Skeletal muscle cell (primary cell): ENCODE measurements at regions not wholly inside any gene's neighbourhood (a gene's known extent, or its start where the extent isn't known, plus 50 kb on each side); places are given as distances from the start of the nearest gene placed in this dataset.
"Not testable (repeated sequence)": the region's sequence is repeated elsewhere in the genome, so short reads cannot be mapped to it uniquely, and the experiment has no call there.

Experiments
- DNase-seq: peaks from one replicate; pipeline ENCODE4 v3.0.0-alpha.2; 2010; ENCODE audit warnings: low read depth
- H3K4me3 ChIP-seq: 2 replicates; pipeline ENCODE4 v1.5.1; 2011; ENCODE audit warnings: low read depth, mild to moderate bottlenecking, control low read depth, low read length, moderate library complexity

DNA sequence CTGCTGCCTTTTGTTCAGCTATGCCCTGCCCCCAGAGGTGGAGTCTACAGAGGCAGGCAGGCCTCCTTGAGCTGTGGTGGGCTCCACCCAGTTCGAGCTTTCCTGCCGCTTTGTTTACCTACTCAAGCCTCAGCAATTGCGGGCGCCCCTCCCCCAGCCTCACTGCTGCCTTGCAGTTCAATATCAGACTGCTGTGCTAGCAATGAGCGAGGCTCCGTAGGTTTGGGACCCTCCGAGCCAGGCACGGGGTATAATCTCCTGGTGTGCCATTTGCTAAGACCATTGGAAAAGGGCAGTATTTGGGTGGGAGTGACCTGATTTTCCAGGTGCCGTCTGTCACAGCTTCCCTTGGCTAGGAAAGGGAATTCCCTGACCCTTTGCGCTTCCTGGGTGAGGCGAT, 51.9 kb downstream of the DIPK2A start:
- not testable (repeated sequence) for DNase-seq, H3K4me3 ChIP-seq

DNA sequence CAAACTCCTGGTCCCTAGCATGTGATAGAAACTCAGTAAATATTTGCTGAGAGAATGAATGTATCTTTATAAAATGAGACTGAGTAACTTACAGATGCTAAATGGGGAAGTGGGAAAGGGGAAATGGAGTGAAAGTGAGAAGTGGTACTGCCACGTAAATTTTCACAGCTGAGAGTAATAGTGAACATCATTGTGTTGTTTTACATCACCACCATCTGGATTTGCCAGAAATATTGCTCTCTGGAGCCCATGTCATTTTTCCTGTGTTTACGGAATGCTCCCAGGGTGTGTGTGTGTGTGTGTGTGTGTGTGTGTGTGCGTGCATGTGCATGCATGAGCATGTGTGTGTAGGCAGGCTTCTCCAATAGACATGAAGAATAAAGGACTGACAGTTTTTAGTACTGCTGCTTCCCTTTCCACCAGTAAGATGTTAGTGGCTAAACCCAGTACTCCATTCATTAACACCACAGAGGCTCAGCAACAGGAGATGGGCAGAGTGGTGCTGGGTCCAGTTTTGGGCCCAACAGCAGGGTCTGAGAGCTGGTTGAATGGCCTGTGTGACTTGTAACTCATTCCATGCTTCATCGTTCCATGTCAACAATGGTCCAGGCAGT, 57.3 kb downstream of the DIPK2A start:
- DNase-seq = no peak
- no peak overlapping the region for H3K4me3 ChIP-seq

DNA sequence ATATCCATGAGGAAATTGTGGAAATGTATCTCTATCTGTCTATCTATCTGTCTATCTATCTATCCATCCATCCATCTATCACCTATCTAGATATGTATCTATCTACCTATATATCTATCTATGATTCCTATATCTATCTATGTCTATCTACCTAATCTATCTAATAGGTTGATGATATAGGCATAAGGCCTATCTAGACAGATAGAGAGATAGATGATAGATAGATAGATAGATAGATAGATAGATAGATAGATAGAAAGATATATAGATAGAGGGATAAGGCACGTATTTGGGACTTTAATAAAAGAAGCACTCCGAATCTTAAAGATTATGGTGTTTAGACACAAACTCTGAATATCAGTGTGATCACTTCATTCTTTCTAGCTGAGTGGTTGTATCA, 58.1 kb downstream of the DIPK2A start:
- no peak overlapping the region for H3K4me3 ChIP-seq
- no peak for DNase-seq

DNA sequence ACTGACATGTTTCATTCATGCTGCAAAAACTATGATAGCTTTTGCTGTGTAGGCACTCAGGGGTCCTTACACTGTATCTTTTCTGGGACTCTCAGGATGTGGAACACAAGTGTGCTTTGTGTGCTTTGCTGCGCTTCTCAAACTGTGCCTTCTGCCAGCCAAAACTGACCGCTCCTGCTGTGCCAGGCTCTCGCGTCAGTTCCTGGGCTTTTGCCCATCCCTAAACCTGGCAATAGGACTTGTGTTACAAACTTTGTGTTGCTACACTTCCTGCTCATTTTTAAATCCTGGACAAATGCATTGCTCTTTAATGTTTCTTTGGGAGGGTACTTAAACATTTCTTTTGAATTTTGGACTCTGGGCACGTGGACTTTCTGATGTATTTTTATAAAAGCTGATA, 60.3 kb downstream of the DIPK2A start:
- no peak for DNase-seq
- H3K4me3 ChIP-seq = no peak overlapping the region

DNA sequence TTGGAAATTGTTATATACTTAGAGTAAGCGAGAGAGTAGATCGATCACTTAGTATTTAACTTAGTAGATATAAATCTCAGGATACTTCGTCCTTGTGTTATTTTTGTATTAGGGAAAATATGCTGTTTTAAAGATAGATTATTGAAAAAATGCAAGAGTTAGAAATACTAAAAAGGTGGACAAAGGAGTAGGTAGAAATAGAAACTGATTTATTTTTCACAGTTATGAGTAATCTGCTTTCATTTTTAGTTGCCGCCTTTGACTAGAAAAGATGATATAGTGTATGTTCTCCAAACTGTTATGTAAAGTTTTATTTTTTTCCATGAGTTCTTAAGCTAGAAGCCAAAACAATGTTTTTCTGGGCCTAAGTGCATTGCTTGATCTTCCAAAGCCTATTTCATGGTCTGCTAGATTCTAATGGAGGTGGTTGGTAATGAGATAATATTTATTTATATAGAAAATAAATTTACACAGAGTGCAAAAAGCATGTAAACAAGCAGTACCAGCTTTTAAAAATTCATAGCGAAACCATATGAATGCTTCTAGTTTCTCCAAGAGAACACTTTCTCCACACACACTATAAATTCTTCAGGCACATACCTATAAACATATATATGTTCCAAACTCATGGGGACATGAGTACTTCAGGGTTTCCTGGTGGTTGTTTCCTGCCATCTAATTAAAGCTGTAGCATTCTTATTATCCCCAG, 61.1 kb downstream of the DIPK2A start:
- H3K4me3 ChIP-seq = no peak overlapping the region
- no peak for DNase-seq

DNA sequence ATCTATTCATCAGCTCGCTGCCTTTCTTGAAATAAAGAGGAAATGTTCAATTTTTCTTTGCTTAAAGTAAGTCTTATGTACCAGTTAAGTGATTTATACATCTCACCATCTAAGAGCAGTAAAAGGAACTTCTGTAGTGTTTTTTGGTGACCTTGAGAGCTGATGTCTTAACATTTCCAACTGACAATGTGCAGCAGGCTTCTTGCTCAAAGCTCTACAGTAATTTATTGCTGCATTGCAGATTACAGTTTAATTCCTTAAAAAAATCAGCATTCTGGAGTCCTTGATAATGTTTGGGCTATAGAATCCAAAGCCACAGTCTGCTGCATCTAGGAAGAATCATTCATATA, 61.6 kb downstream of the DIPK2A start:
- no peak overlapping the region for H3K4me3 ChIP-seq
- DNase-seq = no peak

DNA sequence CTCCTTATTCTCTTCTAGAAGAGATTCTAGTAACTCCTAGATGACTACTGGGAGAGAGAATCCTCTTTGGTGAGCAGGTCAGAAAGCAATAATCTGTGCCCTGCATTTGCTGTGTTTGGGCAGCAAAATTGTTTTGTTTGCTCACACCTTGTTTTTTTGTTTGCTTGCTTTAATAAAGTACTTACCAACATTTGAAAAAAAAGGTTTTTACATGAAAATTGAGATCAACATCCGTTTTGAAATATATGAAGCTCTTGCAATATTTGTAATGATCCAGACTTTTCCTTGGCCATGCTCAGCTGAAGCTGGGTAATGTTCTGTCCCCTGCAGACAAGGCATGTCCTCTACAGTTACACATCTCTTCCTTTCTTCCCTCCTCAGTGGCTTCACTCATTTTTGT, 62.2 kb downstream of the DIPK2A start:
- no peak for DNase-seq
- no peak overlapping the region for H3K4me3 ChIP-seq

DNA sequence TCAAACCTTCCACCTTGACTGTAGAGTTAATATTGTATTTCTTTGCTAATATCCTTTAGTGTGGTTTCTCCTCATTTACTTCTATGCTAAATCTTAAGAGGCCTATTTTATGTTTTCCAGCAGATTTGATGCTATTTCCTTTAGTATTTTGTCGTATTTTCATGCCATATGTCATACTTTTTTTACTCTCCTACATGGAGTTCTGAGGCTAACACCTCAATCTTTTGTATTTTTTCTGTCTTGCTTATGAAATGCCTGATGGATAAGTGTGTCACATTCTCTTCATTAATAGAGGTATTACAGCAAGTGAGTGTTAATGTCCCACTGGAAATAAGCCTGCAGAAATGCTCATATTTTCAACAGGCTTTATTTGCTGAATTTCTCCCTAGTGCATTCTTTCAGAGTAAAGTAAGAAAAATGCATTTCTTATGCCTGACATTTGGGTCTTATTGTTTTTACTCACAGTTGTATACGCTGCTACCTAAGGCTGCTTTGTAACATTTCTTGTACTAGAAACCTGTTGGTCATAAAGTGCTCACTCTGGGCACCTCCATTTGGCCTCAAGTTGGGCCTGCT, 63.2 kb downstream of the DIPK2A start:
- DNase-seq = no peak
- H3K4me3 ChIP-seq = no peak overlapping the region

DNA sequence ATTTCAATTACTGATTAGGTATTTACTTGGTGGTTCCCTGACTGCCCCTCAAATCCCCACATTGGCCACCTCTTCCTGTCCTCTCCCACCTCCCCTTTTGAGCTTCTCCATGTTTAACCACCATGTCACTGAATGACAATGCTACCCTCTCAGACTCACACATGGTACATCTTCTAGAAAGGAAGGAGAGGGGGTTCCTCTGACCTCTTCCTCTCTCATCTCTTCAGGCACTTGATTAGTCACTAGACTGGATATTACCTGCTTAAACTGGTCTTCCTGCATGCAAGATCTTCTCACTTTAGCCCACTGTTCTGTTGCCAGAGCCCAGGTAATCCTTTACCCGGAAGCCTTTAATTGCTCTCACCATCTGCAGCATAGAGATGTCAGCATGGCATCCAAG, 64.9 kb downstream of the DIPK2A start:
- DNase-seq = no peak
- no peak overlapping the region for H3K4me3 ChIP-seq

DNA sequence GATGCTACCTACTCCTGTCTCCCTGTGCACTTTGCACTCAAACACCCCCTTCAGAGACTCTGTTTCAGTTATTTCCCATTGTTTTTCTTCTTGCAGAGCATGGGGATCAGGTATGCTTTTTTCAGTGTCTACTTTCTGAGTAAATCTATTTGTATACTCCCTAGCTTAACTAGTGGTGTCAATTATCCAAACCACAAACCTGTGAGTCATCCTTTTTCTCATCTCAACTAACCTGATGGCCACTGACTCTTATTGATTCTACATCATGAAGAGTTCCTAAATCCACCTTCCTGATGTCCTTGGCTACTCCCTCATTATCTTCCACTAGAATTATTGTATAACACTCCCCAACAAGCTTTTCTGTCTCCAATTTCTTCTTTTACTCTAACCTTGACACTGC, 68.0 kb downstream of the DIPK2A start:
- DNase-seq = no peak

DNA sequence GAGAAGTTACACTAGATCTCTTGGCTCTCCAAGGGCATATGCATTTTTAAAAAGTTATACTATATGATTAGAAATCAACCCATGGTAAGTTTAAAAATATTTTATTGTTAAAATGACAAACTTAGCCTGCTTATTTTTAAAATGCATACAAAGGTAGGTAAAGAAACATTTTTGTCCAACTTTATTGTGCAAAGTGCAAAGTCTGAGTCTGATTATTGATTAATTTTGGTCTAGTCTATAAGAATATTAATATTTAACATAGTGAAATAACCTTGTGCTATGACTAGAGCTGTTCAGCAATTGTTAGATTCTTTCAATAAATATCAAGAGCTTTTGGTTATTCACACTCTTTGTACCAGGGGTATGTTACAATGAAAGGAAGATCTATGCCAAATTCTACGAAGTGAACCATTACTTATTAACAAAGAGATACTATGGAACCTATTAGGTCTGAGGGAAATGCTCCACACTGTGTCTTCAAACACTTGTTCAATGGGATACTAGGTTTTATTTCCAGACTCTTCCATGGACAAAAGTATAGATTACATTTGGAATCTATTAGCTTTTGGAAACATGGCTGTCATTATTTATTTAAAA, 70.4 kb downstream of the DIPK2A start:
- no peak for DNase-seq
- no peak overlapping the region for H3K4me3 ChIP-seq

More for the DNA sequence above, 68.0 kb downstream of the DIPK2A start:
- no peak overlapping the region for H3K4me3 ChIP-seq

DNA sequence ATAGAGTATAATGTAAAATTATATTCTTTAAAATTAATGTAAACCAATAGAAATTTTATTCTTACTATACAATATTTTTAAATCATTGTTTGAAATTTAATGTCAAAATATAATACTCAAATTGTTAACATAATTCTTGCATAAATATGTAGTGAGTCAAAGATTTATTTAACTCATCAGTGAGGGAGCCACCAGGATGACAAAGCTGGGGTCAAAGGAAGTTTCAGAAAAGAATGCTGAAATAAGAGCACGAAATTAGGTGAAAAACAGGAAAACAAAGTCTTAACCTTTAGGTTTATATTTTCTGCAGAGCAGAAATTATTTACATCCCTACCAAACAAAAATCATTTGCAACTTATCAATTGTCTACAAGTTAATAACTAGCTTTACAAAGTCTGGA, 74.1 kb downstream of the DIPK2A start:
- DNase-seq = no peak

DNA sequence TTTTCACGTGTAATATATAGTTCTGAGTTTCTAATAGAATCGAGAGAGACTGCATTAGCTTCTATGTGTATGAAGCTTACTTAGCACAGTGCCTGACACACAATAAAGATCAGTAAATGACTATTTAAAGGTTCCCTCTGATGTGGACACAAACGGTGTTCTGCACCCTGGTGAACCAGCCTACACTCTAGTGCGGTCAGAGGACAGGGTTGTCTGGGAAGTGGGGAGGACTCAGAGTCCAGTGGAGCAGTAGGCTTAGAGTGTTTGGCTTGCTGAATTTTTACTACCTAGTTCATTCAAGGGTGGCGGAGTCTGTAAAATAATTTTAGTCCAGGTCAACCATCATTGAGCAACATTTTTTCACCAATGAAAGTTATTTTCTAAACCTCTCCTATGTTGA, 77.8 kb downstream of the DIPK2A start:
- H3K4me3 ChIP-seq = no peak overlapping the region

More for the DNA sequence above, 74.1 kb downstream of the DIPK2A start:
- no peak overlapping the region for H3K4me3 ChIP-seq

DNA sequence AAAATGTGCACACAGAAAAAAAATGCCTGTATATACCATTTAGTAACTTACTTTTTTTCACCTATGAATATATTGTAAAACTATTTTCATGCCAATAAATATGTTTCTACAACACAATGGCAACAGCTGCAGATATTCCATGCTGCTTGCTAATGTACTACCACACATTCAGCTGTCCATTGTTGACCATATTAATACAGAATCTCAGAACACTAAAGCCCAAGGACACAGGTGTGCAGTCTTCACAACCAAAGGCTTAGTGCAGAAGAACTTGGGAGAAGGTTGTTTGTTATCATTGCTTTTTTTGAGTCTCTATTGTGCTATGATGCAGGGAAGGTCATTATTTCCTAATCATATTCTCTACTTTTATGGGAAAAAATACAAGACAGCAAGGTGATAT, 79.6 kb downstream of the DIPK2A start:
- H3K4me3 ChIP-seq = no peak overlapping the region
- peak; percentile 52 for DNase-seq

More for the DNA sequence above, 77.8 kb downstream of the DIPK2A start:
- DNase-seq = no peak

DNA sequence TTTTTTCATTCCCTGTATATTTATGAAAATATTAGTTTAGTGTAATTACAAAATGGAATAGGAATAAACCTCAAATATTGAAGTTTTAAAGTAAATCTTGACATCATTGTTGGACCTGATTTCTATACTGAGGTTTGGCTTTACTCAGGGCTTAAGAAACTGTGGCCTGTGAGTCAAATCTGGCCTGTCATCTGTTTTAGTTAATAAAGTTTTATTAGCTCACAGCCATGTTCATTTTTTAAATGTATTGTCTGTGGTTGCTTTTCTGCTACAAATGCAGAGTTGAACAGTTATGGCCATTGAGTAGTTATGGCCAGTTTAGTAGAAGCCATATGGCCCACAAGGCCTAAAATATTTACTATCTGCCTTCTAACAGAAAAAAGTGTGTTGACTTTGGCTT, 80.7 kb downstream of the DIPK2A start:
- DNase-seq = no peak
- no peak overlapping the region for H3K4me3 ChIP-seq

DNA sequence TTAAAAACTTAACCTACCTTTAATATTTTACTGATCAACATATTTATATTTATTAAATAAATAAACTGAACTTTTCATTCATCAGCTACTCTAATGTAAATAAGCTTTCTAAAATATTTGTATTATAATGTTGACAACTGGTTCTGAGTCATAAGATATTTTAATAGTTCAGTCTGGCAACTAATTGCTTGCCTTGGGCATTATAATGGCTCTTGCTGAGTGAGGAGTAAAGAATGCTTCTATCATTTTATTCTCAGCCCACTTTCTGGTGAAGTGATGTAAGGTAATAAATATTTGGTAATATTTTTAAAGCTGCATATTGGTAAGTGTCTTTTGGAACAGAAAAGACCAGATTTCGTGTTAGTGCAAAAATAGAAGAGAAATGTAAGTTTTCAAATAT, 81.5 kb downstream of the DIPK2A start:
- no peak overlapping the region for H3K4me3 ChIP-seq
- DNase-seq = no peak

DNA sequence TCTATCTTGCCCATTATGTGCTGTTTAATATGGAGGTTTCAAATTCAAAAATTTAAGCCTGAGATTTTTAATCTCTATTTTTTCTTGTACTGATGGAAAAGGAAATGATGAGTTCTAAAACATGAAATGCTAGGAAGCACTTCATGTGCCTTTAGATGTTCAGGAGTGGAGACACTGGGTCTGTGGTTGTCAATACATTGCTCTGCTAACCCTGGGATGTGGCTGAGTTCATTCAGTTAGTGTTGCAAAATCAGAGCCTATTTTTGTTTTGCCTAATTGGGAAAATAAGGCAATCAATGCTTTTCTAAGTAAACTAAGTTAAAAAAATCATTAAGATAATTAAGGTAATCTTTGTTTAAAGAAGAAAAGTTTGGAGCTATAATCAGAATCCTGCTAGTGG, 83.1 kb downstream of the DIPK2A start:
- H3K4me3 ChIP-seq = no peak overlapping the region
- DNase-seq = no peak

DNA sequence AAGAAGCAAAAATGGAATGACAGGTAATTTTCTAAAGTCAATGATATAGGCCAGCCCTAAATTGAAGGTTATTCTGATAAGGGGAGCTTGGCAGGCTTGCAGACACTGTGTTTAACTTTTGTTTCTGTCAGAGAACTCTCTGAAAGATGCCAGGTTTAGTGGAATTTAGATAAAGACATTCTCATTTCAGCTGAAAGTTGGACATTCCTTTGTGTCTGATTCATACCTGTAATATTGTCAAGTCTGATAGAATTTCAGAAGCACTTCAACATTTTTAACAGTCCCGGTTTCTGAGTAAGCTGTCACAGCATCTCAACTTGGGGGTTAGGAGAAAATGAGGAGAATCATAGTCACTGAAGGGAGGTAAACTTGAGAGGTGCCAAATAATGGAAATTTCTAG, 84.0 kb downstream of the DIPK2A start:
- H3K4me3 ChIP-seq = no peak overlapping the region
- no peak for DNase-seq

DNA sequence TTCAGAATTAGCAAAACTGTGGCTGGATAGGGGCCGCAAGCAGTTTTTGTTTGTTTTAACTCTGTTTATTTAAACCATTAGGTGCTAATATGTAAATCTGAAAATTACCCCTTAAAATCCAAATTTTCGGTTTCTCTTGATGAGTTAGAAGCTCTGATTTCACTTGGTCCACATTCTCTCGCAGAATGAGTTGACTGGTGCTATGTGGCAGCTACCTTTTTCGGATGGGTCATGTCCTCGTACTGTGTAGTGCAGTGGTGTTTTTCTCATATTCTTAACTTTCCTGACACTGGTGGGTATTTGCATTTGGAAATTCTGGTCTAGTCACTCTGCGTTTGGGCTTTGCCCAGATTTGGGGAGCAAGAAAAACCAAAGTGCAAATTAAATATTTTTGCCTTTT, 87.1 kb downstream of the DIPK2A start:
- H3K4me3 ChIP-seq = no peak overlapping the region
- DNase-seq = no peak

DNA sequence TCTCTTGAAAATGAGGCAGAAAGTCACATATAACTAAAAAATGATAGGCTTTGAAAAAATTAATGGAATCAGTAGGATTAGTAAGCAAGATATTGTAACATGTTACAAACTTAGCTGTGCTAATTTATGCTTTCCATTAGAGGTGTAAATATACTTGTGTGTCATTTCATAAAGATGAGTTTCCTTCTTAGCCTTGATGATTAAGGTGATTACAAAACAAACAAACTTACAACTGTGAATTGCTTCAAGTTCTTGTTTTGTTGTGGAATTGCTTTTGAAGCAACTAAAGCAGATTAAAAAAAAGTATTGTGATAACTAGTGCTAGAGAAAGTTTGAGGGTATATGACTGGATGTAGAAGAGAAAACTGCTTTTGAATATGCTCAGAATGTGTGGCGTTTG, 87.9 kb downstream of the DIPK2A start:
- no peak overlapping the region for H3K4me3 ChIP-seq
- no peak for DNase-seq

DNA sequence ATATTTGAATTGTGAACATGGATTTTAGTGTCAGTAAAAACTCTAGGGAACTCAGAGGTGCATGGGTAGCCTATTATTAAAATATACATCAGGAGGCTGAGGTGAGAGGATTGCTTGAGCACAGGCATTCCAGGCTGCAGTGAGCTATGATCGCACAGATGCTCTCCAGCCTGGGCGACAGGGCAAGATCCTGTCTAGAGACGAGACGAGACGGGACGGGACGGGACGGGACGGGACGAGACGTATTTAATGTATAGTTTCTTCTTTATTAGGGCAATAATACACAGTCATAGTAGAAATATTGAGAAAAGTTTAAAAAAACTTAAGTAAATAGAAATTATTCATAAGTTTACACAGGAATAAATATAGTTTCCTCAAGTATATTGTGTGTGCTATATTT, 89.3 kb downstream of the DIPK2A start:
- no peak for DNase-seq
- no peak overlapping the region for H3K4me3 ChIP-seq
